Type B pancreatic cell (in vitro differentiated cells): ENCODE measurements at regions not wholly inside any gene's neighbourhood (a gene's known extent, or its start where the extent isn't known, plus 50 kb on each side); places are given as distances from the start of the nearest gene placed in this dataset.

ENCODE experiments used
- DNase-seq: peaks from one replicate; pipeline ENCODE4 v3.0.0; 2021; ENCODE audit warnings: mixed read lengths; ENCODE audit not compliant: unreplicated experiment; ENCODE audit errors: extremely low spot score
- H3K27ac Mint-ChIP-seq: 2 replicates; pipeline ENCODE4 v1.8.0; 2021; ENCODE audit warnings: mild to moderate bottlenecking, mixed read lengths
- H3K27me3 Mint-ChIP-seq: 2 replicates; pipeline ENCODE4 v1.8.0; 2021; ENCODE audit warnings: mixed read lengths
- H3K36me3 Mint-ChIP-seq: 2 replicates; pipeline ENCODE4 v1.8.0; 2021; ENCODE audit warnings: mixed read lengths
- H3K4me1 Mint-ChIP-seq: one replicate; pipeline ENCODE4 v1.8.0; 2021; ENCODE audit warnings: mixed read lengths; ENCODE audit not compliant: unreplicated experiment
- H3K4me3 Mint-ChIP-seq: 2 replicates; pipeline ENCODE4 v1.8.0; 2021; ENCODE audit warnings: mild to moderate bottlenecking, mixed read lengths
- H3K9me3 Mint-ChIP-seq: 2 replicates; pipeline ENCODE4 v1.8.0; 2021; ENCODE audit warnings: mixed read lengths
- TF ChIP-seq, protein P1 (sequence below): fragments of 200-600 bp; sonication (generic); conservative IDR thresholded peaks from 2 replicates; pipeline ENCODE4 v1.5.0; 2021; ENCODE audit warnings: antibody characterized with exemption, mild to moderate bottlenecking

DNA sequence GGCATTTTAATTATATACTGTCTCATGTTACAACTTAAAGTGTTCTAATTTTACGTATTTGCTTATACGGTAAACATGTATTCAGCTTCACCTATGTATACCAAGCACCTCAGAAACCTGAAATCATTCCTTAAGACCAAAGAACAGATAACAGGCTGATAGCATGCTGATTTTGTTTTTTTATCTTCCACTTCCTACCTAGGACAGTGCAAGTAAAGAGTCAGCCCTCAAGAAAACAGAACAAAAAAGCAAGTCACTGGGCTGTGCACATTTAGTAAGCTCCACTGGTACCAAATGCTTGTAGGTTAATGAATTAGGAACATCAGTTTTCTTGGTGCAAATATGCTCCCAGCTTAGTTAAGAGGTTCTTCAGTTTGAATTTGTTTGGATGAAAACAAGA, 611.3 kb downstream of the VRK1 start:
- H3K36me3 Mint-ChIP-seq, result no peaks in the 10 kb centered on the region
- H3K4me1 Mint-ChIP-seq, result peaks cover 19% of the 10 kb centered on the region
- H3K9me3 Mint-ChIP-seq, result no peaks in the 10 kb centered on the region
- DNase-seq, result no peak
- H3K4me3 Mint-ChIP-seq, result no peak overlapping the region
- no peak overlapping the region for H3K27ac Mint-ChIP-seq
- TF ChIP-seq, protein P1, sequence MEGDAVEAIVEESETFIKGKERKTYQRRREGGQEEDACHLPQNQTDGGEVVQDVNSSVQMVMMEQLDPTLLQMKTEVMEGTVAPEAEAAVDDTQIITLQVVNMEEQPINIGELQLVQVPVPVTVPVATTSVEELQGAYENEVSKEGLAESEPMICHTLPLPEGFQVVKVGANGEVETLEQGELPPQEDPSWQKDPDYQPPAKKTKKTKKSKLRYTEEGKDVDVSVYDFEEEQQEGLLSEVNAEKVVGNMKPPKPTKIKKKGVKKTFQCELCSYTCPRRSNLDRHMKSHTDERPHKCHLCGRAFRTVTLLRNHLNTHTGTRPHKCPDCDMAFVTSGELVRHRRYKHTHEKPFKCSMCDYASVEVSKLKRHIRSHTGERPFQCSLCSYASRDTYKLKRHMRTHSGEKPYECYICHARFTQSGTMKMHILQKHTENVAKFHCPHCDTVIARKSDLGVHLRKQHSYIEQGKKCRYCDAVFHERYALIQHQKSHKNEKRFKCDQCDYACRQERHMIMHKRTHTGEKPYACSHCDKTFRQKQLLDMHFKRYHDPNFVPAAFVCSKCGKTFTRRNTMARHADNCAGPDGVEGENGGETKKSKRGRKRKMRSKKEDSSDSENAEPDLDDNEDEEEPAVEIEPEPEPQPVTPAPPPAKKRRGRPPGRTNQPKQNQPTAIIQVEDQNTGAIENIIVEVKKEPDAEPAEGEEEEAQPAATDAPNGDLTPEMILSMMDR, result no peak
- H3K27me3 Mint-ChIP-seq, result peaks cover 19% of the 10 kb centered on the region

DNA sequence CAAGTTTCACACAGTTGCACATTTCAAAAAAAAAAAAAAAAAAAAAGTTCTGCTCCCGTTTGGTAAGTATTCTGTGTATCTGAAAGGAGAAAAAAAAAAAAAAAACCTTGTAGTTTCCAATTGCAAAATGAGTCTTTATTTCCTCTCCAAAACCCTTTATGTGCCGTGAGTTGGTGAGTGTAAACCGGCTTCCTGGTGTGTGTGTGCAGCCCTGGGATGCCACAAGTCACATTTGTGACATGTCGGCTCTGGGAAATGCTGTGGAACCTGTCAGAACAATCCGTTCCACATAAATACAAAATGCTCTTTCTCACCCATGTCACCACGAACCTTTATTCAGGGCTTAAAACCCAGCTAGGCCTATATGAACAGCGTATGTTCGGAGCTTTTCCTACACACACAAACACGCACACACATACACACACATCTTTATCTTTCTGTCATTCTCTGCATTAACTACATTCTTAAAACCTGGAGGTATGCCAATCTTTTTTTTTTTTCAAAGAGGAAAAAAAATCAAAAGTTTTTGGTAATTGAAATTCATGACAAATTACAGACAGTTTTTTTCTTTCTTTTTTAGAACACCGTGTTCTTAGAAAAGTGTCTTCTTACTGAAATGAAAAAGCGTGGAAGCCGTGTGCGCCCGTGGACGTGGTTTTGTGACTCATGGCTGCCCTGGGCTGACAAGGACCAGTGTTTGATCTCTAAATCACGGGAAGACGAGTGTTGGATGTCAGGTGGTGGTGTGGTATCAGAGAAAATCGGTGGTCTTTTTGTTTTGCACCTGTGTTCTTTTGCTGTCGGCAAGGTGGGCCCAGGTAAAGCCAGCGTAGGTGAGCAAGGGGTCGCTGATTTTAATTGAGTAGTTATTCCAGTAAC, 612.0 kb downstream of the VRK1 start:
- peak overlapping the region; percentile 67 for H3K27ac Mint-ChIP-seq
- peaks cover 19% of the 10 kb centered on the region for H3K27me3 Mint-ChIP-seq
- H3K4me1 Mint-ChIP-seq, result peaks cover 24% of the 10 kb centered on the region
- no peaks in the 10 kb centered on the region for H3K36me3 Mint-ChIP-seq
- no peak for DNase-seq
- H3K4me3 Mint-ChIP-seq, result peak overlapping the region; percentile 40
- no peaks in the 10 kb centered on the region for H3K9me3 Mint-ChIP-seq
- TF ChIP-seq, protein P1, result no peak

DNA sequence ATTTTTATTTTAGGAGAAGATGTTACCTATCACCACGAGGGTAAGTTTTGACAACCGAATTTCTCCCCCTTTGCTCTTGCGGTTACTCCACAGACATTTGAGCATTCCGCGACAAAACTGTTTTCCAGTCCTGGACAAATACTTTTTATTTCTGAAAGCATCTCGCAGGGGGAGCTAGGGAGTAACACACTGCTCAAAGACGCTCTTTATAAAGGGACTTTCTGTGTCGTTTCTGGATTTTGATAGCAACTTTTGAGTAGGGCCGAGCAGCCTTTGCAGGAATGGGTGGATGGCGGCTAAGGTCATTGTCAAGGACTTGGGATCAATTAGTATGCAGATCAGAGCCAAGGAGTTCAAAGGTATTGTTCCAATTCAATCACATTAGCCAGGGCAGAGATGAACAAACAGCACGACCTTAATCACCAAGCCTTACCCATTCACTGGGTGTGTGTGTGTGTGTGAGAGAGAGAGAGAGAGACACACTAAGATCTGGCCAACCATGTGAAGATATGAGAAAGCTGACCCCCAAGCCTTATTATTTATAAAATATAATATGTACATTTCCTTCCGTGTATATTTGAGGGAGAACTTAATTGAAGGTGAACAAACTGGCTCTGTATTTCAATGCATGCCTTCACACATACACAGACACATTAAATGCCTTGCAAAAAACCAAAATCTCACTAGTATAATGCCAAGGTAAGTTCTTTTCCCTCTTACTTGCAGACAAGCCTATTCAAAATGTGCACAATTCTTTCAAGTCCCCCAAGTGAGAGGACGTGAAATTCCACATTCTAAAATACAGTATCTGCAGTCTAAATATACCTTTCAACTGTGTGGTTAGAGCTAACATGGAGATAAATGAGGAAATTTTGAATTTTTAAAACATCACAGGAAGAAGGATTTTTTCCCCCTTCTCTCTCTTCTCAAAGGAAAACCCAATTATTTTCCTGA, 613.8 kb downstream of the VRK1 start:
- H3K27ac Mint-ChIP-seq, result no peak overlapping the region
- no peak overlapping the region for H3K4me3 Mint-ChIP-seq
- H3K27me3 Mint-ChIP-seq, result peaks cover 14% of the 10 kb centered on the region
- no peaks in the 10 kb centered on the region for H3K9me3 Mint-ChIP-seq
- H3K4me1 Mint-ChIP-seq, result peaks cover 24% of the 10 kb centered on the region
- H3K36me3 Mint-ChIP-seq, result no peaks in the 10 kb centered on the region
- DNase-seq, result no peak
- TF ChIP-seq, protein P1, result peak; percentile 40

DNA sequence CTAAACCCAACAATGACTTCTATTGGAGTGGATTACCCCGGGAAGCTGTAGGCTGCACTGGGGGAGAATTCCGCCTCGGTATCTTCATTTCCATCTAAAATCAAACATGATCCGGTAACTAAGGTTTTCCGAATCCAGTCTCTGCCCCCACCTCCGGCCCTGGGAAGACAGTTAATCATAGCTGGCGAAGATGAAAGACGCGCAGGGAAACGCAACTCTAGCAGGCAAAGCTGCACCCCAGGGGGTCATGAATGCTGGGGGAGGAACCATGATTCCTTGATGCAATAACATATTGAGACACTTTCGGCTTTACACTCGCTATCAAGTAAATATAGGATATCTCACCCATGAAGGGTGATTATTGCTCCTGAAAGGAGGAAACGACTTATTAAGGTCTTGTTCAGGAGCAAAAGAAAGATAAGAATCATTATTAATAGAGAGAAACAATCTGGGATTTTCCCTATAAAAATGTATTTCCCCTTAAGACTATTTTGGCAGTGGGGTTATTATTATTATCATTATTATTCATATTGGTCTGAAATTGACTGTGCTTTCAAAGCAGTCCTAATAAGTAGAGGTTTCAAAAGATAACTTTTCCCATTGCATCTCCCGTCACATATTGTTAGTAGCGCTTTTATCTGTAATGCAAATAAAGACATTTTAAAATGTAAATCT, 614.9 kb downstream of the VRK1 start:
- TF ChIP-seq, protein P1, result no peak
- Mint-ChIP-seq H3K4me3 (no peak overlapping the region), H3K9me3 (no peaks in the 10 kb centered on the region), H3K27ac (no peak overlapping the region), H3K36me3 (no peaks in the 10 kb centered on the region), H3K27me3 (peaks cover 14% of the 10 kb centered on the region), H3K4me1 (peaks cover 24% of the 10 kb centered on the region)
- no peak for DNase-seq

DNA sequence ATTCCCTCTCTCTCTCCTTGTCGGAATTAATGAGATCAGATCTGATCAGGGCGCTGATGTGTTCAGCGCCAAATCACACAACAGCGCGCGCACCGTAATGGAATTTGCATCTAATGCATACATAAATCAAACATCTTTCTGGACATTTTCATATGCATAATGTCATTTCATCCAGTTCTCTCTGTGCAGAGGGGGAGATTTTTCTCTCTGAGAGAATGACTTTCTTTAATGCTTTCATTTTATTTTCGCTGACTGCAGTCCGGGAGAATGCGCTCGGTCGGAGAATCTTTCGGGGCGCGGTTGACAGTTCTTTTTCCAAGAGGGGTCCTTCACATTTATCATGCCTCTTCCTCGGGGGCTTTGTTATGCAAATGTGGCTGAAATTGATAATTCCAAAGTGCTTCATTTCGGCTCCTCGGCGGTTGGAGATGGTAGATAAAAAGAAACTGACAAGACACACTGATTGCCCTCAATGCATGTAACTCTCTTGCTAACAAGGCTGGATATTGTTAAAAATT, 615.9 kb downstream of the VRK1 start:
- Mint-ChIP-seq H3K27me3 (peaks cover 19% of the 10 kb centered on the region), H3K36me3 (no peaks in the 10 kb centered on the region)

More for the DNA sequence above, 615.9 kb downstream of the VRK1 start:
- Mint-ChIP-seq H3K9me3 (no peaks in the 10 kb centered on the region), H3K4me3 (no peak overlapping the region), H3K27ac (no peak overlapping the region), H3K4me1 (peaks cover 19% of the 10 kb centered on the region)
- no peak for DNase-seq
- TF ChIP-seq, protein P1, result no peak
